ENCODE measurements at regions not wholly inside any gene's neighbourhood (a gene's known extent, or its start where the extent isn't known, plus 50 kb on each side); places are given as distances from the start of the nearest gene placed in this dataset.

DNA sequence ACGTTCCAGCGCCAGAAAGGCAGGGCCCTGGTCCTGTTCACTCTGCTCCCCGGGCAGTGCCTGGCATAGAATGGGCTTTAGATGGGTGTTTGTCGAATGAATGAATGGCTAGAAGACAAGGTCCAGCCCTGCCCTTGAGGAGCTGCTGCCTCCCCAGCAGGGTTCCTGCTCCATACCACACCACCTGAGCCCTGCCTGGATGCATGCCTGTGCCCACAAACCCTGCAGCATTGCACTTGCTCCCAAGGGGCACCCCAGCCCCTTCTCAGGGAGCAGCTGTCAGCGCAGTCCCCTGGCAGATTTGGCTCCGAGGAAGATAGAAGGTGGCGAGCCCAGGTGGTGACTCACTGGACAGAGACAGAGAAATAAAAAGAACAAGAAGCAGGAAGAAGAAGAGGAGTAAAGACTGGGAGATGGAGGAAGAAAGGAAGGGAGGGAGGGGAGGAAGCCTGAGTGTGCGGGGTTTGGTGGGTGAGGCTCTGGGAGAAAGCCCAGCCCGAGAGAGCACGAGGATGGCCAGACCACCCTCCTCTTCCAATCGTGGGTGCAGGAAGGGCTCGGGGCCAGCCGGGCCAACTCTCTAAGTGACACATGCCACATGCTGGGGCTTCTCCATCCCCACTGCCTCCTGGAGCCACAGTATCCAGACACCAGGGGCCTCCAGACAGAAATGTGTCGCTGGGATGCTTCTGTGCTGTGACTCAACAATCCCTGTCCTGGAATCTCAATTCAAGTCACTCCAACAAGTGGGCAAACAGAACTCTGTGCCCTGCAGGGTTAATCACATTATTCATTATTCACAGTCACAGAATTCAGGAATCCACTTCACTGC lies 1474.3 kb downstream of the BRD1 start:
- no peak for DNase-seq

DNA sequence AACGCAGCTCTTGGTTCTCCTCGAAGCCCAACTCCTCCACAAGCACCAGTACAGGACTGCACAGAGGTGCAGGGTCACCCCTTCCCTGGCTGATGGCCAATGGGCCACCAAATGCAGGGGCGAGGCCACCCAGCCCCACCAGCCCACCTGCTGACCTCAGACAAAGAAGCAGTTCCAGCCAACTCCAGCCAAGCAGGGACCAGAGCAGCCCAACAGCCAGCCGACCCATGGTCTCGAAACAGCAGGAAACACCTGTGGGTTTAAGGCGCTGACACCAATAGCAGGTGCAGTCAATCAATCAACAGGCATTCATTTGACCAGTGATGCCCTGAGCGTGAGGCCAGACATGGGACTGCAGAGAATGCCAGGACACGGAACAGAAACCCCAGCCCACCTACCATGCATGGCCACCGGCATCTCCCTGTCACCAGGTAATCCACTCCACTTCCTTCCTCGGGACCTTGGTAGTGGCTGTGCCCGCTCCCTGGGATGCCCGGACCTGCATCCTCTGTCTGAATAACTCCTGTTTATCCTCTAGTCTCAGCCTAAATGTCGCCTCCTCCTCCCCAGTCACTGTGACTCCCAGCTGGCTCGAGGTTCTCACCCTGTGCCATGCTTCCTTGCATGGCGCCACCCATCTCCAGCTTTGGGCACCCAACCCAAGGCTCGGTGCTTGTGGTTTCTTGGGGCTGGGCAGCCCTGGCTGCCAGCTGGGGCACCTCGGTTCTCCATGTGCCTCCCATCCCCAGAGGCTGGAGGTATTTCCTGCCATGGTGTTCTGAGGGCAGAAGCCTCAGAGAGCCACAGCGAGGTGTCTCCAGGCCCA lies 1475.4 kb downstream of the BRD1 start:
- DNase-seq: no peak

DNA sequence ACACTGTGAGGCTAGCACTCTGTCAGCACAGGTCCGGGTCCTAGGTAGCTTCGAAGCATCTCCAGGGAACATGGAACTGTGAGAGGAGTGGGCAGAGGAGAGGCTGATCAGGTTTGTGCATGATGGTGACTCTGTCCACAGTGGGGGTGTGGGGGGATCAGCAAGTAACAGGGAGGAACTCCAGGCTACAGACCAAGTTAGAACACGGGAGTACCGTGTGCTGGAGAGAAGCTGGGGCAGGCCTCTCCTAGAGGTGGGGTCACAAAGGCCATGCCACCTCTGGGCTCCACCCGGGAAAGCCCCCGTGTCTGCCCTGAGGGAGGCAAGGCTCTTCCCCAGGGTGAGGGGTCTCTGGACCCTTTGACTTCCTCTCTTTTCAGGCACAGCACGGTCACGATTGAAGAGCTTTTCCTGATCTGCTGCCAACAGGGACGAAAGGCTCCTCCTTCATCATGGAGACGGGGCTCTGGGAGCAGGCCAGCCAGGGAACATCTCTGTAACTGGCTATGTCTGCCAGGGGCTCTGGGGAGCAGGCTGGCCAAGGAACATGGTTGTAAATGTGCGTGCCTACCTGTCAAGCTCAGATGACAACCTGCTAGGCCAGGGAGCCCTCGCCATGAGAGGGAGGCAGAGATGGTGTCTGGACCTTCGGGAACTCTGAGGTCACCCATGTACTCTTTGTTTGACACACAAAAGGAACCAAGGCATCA lies 1476.1 kb downstream of the BRD1 start:
- DNase-seq: no peak

DNA sequence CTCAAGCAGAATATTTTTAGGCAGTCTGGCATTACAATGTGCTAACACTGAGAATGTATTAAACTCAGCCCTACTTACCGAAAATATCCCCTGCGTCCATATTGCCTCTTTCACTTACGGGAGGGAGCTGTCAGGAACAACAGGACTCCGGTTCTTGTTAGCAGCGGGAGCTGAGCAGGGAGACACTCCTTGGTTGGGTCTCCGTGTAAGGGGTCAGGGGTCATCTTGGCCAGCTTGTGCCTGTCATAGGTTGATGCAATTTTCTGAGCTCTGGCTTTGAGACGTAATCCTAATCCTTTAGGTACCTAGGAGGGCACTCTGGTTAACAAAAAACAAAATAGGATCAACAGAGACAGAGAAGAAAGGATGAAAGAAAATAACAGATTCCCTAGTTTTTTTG lies 1477.2 kb downstream of the BRD1 start:
- no peak for DNase-seq

DNA sequence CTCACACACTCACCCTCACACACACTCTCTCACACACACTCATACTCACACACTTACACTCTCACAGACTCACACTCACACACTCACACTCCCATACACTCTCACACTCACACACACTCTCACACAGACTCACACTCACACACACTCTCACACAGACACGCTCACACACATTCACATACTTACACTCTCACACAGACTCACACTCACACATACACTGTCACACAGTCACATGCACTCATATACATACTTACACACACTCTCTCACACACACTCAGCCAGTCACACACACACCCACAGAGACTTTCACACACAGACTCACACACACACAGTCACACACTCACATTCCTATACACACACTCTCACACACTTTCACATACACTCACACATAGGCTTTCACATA lies 1478.8 kb downstream of the BRD1 start:
- no peak for DNase-seq

DNA sequence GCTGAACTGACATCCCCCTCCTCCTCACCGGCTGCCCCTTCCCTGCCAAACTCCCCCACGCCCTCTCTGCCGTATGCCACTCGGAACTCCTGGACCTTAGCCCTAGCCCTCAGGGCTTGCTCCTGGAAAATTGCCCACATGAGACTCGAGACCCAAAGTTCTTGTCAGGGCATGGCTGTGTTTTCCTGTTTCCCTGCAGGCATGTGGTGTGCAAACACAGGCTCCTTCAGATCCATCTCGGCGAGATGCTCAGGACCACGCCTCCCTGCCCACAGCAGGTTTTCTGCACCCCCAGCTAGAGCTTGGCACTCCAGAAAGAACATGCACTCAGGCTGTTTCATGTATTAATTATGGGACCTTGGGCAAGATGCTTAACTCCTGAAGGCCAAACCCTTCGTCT lies 1480.4 kb downstream of the BRD1 start:
- no peak for DNase-seq

DNA sequence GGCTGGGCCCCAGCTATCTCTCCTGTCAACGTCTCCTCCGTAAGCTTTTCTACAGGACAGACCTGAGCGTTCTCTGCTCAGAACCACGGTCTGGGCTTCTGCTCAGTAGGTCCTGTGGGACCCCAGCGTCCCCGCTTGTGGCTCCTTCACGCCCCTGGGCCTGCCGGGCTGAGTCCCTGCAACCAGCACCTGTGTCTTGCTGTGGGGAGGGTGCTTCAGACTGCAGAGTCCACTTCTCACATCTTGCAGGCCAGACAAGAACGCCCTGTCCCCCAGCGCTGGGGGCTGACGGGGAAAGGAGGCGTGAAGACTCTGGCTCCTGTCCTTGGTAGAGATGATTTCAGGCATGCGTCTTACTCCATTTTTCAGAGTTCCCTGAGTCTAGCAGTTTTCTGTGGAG lies 1480.8 kb downstream of the BRD1 start:
- DNase-seq: no peak

DNA sequence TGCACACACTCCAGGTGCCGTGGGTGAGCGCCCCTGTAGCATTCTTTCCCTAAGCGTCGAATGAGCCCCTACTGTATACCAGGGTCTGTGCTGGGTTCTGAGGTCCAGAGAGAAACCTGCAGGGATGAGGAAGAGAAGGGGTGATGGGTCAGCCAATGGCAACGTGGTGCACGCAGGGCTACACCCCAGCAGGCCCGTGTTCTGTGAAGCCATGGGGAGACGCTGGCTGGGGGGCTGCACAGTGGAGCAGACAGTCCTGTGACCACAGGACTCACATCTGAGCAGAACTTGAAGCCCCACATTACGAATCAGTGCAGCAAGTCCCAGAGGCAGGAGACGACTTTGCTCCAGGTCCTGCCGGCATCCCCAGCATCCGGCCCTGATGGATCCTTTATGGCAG lies 1481.4 kb downstream of the BRD1 start:
- DNase-seq: no peak

DNA sequence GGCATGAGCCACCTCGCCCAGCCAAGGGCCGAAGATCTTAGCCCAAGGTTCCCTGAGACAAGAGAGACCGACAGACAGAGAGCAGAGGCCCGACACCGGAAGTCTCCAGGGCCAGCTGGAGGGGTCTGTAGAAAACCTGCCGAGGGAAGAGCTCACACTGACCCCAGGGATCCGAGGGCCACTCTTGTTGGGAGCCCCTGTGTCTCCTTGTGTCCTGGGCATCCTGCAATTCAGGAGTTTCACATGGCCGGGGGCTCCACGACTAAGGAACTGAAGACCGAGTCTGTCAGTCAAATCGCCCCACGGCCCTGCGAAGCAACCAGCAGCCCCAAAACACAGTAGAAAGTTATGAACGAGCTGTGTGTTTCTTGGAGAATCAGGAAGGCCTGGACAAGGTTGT lies 1482.0 kb downstream of the BRD1 start:
- DNase-seq: no peak

DNA sequence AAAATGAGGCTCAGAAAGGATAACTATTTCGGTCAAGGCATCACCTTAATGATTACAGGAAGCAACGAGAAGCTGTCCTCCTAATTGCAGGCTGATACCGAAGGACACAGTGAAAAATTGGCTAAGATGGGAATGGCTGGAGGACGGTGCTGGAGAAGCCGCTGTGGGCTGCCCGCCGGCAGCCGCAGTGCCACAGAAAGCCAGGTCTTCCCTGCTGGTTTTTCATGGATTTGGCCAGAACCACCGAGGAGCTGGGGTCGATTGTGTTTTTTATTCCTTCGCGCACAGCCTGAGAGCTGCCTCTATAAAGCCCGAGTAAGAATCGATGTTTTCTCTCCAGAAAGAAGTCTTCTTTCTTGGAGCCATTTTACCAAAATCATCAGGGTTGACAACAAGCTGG lies 1484.2 kb downstream of the BRD1 start:
- no peak for DNase-seq

DNA sequence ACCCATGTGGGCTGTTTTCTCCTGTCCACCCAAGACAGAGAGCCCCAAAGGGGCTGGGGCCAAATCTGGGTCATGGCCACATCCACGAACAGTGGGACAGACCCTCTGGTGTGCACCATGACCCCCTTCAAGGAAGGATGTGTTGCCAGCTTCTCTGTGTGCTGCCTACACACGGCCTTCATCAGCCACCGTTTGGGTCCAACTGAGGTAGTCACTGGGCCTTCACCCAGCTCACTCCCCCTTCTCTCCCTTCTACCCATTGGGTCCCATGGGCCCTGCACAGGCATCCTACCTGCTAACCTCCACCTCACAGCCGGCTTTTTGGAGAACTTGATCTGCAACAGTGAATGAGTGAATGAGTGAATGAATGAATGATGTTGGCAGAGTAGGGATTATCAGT lies 1484.9 kb downstream of the BRD1 start:
- no peak for DNase-seq

DNA sequence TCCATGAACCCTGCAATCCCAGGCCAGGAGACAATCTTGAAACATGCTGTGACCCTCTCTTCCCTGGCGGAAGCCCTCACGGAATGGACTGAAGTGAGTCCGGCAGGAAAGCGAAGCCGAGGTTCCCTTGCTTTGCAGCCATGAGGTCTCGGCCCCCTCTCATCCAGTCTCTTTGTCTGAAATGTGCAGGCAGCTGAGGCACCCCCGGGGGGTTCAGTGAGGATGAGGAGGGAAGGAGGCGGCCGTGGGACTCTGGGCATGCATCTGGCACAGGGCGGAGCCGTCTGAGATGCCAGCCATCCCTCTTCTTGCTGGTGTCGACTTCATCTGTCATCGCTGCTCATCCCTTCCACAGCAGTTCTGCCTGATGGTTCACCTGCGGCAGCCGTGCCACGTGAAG lies 1485.7 kb downstream of the BRD1 start:
- no peak for DNase-seq

DNA sequence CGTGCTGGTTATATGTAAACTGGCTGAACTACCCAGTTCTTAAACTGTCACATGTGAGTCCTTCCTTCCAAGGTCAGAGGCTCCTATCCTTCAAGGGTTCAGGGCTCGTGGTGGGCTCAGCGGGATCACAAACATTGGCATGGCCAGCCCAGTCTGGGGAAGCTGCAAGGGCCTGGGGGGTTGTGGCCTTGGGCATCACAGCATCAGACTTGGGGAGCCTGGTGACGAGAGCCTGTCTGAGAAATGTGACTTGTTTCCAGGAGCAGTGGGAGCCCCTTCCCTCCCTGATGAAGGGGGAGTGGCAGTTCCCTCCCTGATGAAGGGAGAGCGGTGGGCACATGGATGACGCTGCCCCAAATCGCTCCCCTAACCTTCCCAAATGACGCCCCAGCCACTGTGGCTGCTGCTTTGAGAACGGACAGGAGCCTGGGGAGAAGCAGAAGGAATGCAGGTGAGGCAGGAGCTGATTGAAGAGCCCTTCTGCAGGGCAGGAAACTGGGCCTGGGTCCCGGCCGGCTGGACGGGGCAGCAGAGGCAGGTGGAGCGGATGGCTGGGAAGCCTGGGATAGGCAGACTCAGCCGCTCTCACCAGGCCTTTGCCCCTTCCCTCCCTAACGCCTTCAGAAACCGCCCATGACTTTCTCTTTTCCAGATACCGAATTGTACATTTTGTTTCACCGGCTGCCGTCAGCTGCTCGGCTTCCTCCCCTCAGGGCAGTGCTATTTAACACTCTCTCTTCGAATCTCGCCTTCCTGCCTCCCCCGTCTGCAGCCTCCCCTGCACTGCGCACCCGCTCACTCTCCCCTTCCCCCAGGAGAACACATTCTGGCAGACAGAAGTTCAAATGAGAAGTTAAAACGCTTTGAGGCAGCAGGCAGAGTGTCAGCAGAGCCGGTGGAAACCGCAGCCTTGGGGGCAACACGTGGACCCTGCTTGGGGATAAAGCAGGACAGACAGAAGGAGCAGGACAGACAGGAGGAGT lies 1486.7 kb downstream of the BRD1 start:
- DNase-seq: no peak

DNA sequence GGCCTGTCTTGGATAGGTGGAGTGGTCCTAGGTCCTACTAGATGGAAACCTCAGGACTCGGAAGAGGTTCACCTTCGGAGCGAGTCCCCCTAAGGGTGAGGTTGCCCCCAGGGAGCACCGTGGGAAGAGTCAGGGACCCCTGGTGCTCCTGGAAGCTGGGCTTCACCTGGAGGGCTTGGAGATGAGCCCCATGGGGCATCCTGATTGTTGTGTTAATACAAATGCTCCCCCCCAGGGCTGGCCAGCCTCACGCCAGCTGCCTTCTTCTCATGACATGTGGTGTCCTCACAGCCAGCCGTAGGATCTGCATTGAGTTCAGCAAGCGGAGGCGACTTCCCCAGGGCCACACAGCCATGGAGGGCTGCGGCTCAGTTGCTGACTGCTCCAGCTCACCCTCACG lies 1487.5 kb downstream of the BRD1 start:
- no peak for DNase-seq

DNA sequence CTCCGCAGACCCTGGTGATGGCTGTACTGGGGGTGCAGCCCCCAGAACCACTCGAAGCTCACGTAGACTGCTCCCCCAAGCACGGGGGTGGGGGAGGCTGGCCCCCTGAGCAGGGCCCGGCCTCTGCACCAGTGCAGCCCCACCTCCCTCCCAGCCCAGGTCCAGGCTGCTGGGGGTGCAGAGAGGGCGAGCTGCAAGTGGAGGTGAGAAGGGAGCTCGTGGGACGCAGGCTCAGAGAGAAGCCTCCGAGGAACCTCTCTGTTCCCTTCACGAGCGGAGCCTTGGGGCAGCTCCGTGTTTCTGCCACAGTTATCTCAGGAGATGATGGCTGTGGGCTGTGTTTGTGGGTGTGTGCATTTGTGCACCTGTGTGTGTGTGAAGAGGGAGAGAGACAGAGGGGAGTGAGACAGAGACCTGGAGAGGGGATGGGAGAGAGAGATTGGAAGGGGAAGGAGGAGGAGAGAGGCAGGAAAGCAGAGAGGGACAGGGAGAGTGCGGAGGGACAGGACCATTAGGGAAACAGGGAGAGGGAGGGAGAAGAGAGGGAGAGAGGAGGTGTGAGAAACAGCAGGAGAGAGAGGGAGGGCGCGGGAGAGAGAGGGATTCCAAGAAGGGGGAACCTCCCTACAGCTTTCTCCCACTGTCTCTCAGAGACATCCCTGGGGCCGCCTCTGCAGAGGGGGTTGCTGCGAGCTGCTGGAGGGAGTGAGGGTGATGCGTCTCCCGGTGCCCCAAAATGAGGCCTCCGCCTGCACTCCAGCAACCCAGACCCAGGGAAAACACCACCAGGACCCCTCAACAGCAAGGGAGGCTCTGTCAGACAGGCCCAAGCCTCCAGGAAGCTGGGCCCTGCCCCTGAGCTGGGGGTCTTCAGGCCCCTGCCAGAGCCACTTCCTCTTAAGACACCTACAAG lies 1488.6 kb downstream of the BRD1 start:
- no peak for DNase-seq

DNA sequence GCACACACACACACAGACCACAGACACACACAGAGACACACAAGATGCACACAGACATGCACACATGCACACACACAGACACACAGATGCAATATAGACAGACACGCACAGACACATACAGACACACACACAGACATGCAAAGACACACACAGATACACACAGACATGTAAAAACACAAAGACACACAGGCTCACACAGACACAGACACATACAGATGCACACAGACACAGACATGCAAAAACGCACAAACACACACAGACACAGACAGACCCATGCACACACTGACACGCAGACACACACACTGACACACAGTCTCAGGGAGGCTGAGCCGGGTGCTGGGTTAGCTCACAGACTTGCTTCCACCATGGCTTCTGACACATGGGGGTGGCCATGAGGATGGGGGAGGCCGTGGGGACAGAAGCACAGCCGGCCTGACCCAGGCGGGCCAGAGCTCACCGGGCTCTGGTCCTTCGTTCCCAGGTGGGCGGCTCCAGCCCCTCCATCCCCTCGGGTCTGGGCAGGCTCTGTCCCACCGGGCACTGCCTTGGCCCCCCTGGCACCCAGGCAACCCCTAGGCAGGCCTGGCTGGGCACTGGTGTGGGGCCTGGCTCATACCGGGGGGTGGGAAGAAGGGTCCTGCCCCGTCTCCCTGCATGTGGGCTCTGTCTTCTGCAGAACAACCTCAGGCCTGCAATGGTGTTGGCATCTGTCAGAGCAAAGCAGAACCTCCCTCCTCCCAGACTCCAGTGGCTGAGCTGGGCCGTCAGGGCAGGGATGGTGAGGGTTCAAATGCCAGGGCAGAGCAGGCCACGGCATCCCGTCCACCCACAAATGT lies 1489.5 kb downstream of the BRD1 start:
- no peak for DNase-seq

DNA sequence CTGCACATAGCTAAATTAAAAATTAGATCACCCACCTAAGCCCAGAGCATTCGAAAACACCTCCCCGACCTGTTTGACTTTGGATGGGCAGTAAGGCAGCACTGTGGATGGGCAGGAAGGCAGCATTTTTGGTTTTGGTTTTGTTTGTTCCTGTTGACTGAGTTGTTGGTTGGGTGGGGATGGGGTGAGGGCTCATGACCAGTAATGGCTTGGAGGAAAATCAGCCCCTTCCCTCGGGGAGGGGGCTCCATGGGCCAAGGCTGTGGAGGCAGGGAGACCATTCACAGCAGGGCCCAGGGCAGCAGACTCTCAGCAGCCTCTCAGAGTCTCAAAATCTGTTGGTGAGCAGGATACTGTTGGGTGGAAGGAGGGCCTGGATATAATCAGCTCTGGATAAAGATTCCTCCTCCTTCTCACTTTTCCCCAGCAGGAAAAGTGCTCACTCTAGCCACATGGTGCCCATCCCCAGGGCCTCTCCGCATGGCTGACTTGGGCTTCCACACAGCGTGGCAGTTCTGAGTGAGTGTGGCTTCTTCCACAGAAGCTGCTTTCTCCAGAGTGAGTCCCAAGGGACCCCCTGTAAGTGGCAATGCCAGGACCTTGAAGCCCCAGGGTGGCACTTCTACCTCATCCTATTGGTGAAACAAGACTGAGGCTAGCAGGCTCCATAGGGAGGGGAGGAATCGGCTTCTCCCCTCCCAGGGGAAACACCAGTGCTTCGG lies 1491.2 kb downstream of the BRD1 start:
- no peak for DNase-seq

DNA sequence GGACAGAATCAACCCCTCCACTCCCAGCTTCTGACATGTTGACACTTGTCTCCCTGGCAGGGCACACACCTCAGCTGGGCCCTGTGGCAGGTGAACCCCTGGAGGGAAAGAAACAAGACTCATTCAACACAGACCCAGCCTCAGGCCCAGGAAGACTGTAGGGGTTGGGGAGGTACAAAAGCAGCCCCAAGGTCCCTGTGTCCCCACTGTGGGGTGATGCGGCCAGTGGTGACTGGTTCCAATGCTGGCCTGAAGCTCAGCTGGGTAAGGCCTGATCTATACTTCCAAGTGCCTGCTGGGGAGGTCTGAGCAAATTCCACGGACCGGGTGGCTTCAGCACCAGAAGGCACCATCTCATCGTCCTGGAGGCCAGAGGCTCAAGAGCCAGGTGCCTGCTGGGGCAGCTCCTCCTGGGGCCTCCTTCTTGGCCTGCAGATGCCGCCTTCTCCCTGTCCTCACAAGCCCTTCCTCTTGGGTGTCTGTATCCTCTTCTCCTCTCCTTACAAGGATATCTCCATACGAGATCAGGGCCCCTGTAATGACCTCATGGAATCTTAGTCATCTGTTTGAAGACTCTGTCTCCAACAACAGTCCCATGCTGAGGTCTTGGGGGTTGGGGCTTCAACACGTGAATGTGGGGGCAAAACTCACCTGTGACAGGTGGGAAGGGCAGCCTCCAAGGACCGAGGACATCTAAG lies 1492.1 kb downstream of the BRD1 start:
- DNase-seq: no peak

Data from amygdala (tissue), 56 donors.